ENCODE measurements at regions not wholly inside any gene's neighbourhood (a gene's known extent, or its start where the extent isn't known, plus 50 kb on each side); places are given as distances from the start of the nearest gene placed in this dataset.

- Mint-ChIP-seq H3K27me3 (no peaks in the 10 kb centered on the region), H3K4me3 (no peak overlapping the region), H3K9me3 (peaks cover 7% of the 10 kb centered on the region), H3K4me1 (no peaks in the 10 kb centered on the region), H3K27ac (no peak overlapping the region), H3K36me3 (ENCODE audit: low read depth) (no peaks in the 10 kb centered on the region)
- DNase-seq = no peak
- ChIA-PET POLR2A (no interaction called here), CTCF (no interaction called here)
These were observed 283.8 kb upstream of the PCDH7 start for GRCh38 chr4:30436394-30436793.

- Mint-ChIP-seq H3K4me1 (no peaks in the 10 kb centered on the region), H3K27me3 (no peaks in the 10 kb centered on the region), H3K27ac (no peak overlapping the region), H3K9me3 (peaks cover 6% of the 10 kb centered on the region), H3K4me3 (no peak overlapping the region), H3K36me3 (ENCODE audit: low read depth) (no peaks in the 10 kb centered on the region)
- POLR2A ChIA-PET = no interaction called here
- DNase-seq = no peak
- CTCF ChIA-PET = no interaction called here
These were observed 282.9 kb upstream of the PCDH7 start for GRCh38 chr4:30437316-30437715.

GRCh38 chr4:30443289-30443688 is 276.9 kb upstream of the PCDH7 start:
- no peaks in the 10 kb centered on the region for H3K36me3 Mint-ChIP-seq (ENCODE audit: low read depth)
- CTCF ChIA-PET = no interaction called here
- no peaks in the 10 kb centered on the region for H3K27me3 Mint-ChIP-seq
- H3K4me3 Mint-ChIP-seq = no peak overlapping the region
- H3K9me3 Mint-ChIP-seq = peaks cover 3% of the 10 kb centered on the region
- no peak overlapping the region for H3K27ac Mint-ChIP-seq
- H3K4me1 Mint-ChIP-seq = no peaks in the 10 kb centered on the region
- POLR2A ChIA-PET = no interaction called here
- no peak for DNase-seq

GRCh38 chr4:30450474-30450873 is 269.7 kb upstream of the PCDH7 start:
- Mint-ChIP-seq H3K4me1 (no peaks in the 10 kb centered on the region), H3K9me3 (peaks cover 7% of the 10 kb centered on the region), H3K27me3 (no peaks in the 10 kb centered on the region), H3K27ac (no peak overlapping the region), H3K36me3 (ENCODE audit: low read depth) (no peaks in the 10 kb centered on the region), H3K4me3 (no peak overlapping the region)
- POLR2A ChIA-PET = no interaction called here
- CTCF ChIA-PET = no interaction called here
- no peak for DNase-seq

GRCh38 chr4:30454504-30454903 is 265.7 kb upstream of the PCDH7 start:
- POLR2A ChIA-PET = no interaction called here
- DNase-seq = no peak
- H3K27ac Mint-ChIP-seq = no peak overlapping the region

GRCh38 chr4:30456716-30457115 is 263.5 kb upstream of the PCDH7 start:
- ChIA-PET POLR2A (no interaction called here), CTCF (no interaction called here)
- Mint-ChIP-seq H3K36me3 (ENCODE audit: low read depth) (no peaks in the 10 kb centered on the region), H3K4me3 (no peak overlapping the region), H3K4me1 (no peaks in the 10 kb centered on the region), H3K27me3 (no peaks in the 10 kb centered on the region), H3K9me3 (peaks cover 16% of the 10 kb centered on the region), H3K27ac (no peak overlapping the region)
- no peak for DNase-seq

More at GRCh38 chr4:30454504-30454903, 265.7 kb upstream of the PCDH7 start:
- no peaks in the 10 kb centered on the region for H3K4me1 Mint-ChIP-seq
- H3K27me3 Mint-ChIP-seq = no peaks in the 10 kb centered on the region
- CTCF ChIA-PET = no interaction called here
- H3K36me3 Mint-ChIP-seq (ENCODE audit: low read depth) = no peaks in the 10 kb centered on the region
- H3K9me3 Mint-ChIP-seq = peaks cover 12% of the 10 kb centered on the region
- H3K4me3 Mint-ChIP-seq = no peak overlapping the region

GRCh38 chr4:30460818-30461217 is 259.4 kb upstream of the PCDH7 start:
- Mint-ChIP-seq H3K4me3 (no peak overlapping the region), H3K27ac (no peak overlapping the region), H3K27me3 (no peaks in the 10 kb centered on the region), H3K9me3 (peaks cover 10% of the 10 kb centered on the region), H3K4me1 (no peaks in the 10 kb centered on the region), H3K36me3 (ENCODE audit: low read depth) (no peaks in the 10 kb centered on the region)
- no peak for DNase-seq
- ChIA-PET CTCF (no interaction called here), POLR2A (no interaction called here)

- ChIA-PET CTCF (no interaction called here), POLR2A (no interaction called here)
- Mint-ChIP-seq H3K27ac (no peak overlapping the region), H3K4me3 (no peak overlapping the region), H3K27me3 (no peaks in the 10 kb centered on the region), H3K9me3 (peaks cover 10% of the 10 kb centered on the region), H3K4me1 (no peaks in the 10 kb centered on the region), H3K36me3 (ENCODE audit: low read depth) (no peaks in the 10 kb centered on the region)
- DNase-seq = no peak
These were observed 259.0 kb upstream of the PCDH7 start for GRCh38 chr4:30461218-30461617.

GRCh38 chr4:30462445-30463090 is 257.6 kb upstream of the PCDH7 start:
- H3K36me3 Mint-ChIP-seq (ENCODE audit: low read depth) = no peaks in the 10 kb centered on the region
- CTCF ChIA-PET = no interaction called here
- POLR2A ChIA-PET = no interaction called here
- no peak overlapping the region for H3K4me3 Mint-ChIP-seq
- peaks cover 6% of the 10 kb centered on the region for H3K9me3 Mint-ChIP-seq
- no peak overlapping the region for H3K27ac Mint-ChIP-seq
- no peak for DNase-seq
- H3K27me3 Mint-ChIP-seq = no peaks in the 10 kb centered on the region
- H3K4me1 Mint-ChIP-seq = no peaks in the 10 kb centered on the region

GRCh38 chr4:30471861-30472260 is 248.3 kb upstream of the PCDH7 start:
- CTCF ChIA-PET = no interaction called here
- no peaks in the 10 kb centered on the region for H3K36me3 Mint-ChIP-seq (ENCODE audit: low read depth)
- H3K27ac Mint-ChIP-seq = no peak overlapping the region
- H3K4me1 Mint-ChIP-seq = no peaks in the 10 kb centered on the region
- peaks cover 6% of the 10 kb centered on the region for H3K9me3 Mint-ChIP-seq
- H3K4me3 Mint-ChIP-seq = no peak overlapping the region
- no peaks in the 10 kb centered on the region for H3K27me3 Mint-ChIP-seq
- POLR2A ChIA-PET = no interaction called here
- DNase-seq = no peak

- H3K27ac Mint-ChIP-seq = no peak overlapping the region
- H3K36me3 Mint-ChIP-seq (ENCODE audit: low read depth) = no peaks in the 10 kb centered on the region
- POLR2A ChIA-PET = no interaction called here
- no peaks in the 10 kb centered on the region for H3K4me1 Mint-ChIP-seq
- no peak for DNase-seq
- CTCF ChIA-PET = no interaction called here
- H3K27me3 Mint-ChIP-seq = no peaks in the 10 kb centered on the region
- no peak overlapping the region for H3K4me3 Mint-ChIP-seq
- H3K9me3 Mint-ChIP-seq = peaks cover 3% of the 10 kb centered on the region
These were observed 246.9 kb upstream of the PCDH7 start for GRCh38 chr4:30473225-30473624.

GRCh38 chr4:30495251-30495650 is 224.9 kb upstream of the PCDH7 start:
- H3K27ac Mint-ChIP-seq = no peak overlapping the region
- H3K4me3 Mint-ChIP-seq = no peak overlapping the region
- no peak for DNase-seq
- no peaks in the 10 kb centered on the region for H3K36me3 Mint-ChIP-seq (ENCODE audit: low read depth)
- H3K27me3 Mint-ChIP-seq = no peaks in the 10 kb centered on the region
- POLR2A ChIA-PET = no interaction called here
- CTCF ChIA-PET = no interaction called here
- H3K9me3 Mint-ChIP-seq = peaks cover 7% of the 10 kb centered on the region
- H3K4me1 Mint-ChIP-seq = no peaks in the 10 kb centered on the region

GRCh38 chr4:30495651-30496310 is 224.4 kb upstream of the PCDH7 start:
- DNase-seq = no peak
- H3K27ac Mint-ChIP-seq = no peak overlapping the region
- no peak overlapping the region for H3K4me3 Mint-ChIP-seq
- ChIA-PET CTCF (no interaction called here), POLR2A (no interaction called here)
- no peaks in the 10 kb centered on the region for H3K36me3 Mint-ChIP-seq (ENCODE audit: low read depth)
- peaks cover 7% of the 10 kb centered on the region for H3K9me3 Mint-ChIP-seq
- H3K4me1 Mint-ChIP-seq = no peaks in the 10 kb centered on the region
- no peaks in the 10 kb centered on the region for H3K27me3 Mint-ChIP-seq

- Mint-ChIP-seq H3K9me3 (peaks cover 4% of the 10 kb centered on the region), H3K27me3 (no peaks in the 10 kb centered on the region), H3K4me1 (no peaks in the 10 kb centered on the region), H3K36me3 (ENCODE audit: low read depth) (no peaks in the 10 kb centered on the region), H3K27ac (no peak overlapping the region), H3K4me3 (no peak overlapping the region)
- ChIA-PET CTCF (no interaction called here), POLR2A (no interaction called here)
- DNase-seq = no peak
These were observed 208.4 kb upstream of the PCDH7 start for GRCh38 chr4:30511751-30512150.
